ENCODE measurements at regions not wholly inside any gene's neighbourhood (a gene's known extent, or its start where the extent isn't known, plus 50 kb on each side); places are given as distances from the start of the nearest gene placed in this dataset.

DNA sequence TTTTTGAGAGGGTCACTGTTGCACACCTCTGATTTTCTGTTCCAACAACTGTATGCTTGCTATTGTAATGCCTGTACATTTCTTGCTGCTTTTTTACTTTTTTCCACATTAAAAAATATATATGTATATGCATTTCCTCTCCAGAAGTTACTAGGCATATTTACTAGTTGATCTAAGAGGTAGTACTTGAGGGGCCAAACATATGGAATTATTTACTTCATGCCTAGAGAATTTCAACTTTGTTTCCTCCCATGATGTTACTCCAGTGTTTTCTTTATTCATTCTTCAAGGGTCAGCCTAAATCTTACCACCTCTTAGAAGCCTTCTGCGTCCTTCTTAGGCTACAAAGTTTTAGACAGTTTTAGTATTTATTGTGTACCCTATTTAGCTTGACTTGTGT, 122.7 kb downstream of the NMUR2 start:
- H3K4me3 ChIP-seq, result no peak overlapping the region
- peaks cover 2% of the 10 kb centered on the region for H3K27me3 Mint-ChIP-seq (ENCODE audit: insufficient read depth, low read depth)
- no peaks in the 10 kb centered on the region for H3K36me3 ChIP-seq
- H3K4me1 ChIP-seq, result no peaks in the 10 kb centered on the region
- no peaks in the 10 kb centered on the region for H3K79me2 ChIP-seq (ENCODE audit: low read depth)
- H3K27ac ChIP-seq, result no peak overlapping the region
- H3K27me3 ChIP-seq, result no peaks in the 10 kb centered on the region
- H2AFZ ChIP-seq (replicated peaks), result no peak overlapping the region
- H3K9ac ChIP-seq, result no peak overlapping the region
- H3K4me2 ChIP-seq, result no peak overlapping the region
- H3F3A ChIP-seq (ENCODE audit: low read depth), result no peaks in the 10 kb centered on the region
- H3K27ac Mint-ChIP-seq, result no peak overlapping the region
- no peaks in the 10 kb centered on the region for H3K9me3 ChIP-seq (ENCODE audit: low read depth)
- H3K36me3 Mint-ChIP-seq, result no peaks in the 10 kb centered on the region
- no peak for DNase-seq (ENCODE audit: low spot score)
- peaks cover under 1% of the 10 kb centered on the region for H3K4me1 Mint-ChIP-seq
- H3K4me3 Mint-ChIP-seq, result no peak overlapping the region
- peaks cover 2% of the 10 kb centered on the region for H3K9me3 Mint-ChIP-seq
- no peaks in the 10 kb centered on the region for H4K20me1 ChIP-seq (ENCODE audit: low read depth)
- TF ChIP-seq, protein P1, sequence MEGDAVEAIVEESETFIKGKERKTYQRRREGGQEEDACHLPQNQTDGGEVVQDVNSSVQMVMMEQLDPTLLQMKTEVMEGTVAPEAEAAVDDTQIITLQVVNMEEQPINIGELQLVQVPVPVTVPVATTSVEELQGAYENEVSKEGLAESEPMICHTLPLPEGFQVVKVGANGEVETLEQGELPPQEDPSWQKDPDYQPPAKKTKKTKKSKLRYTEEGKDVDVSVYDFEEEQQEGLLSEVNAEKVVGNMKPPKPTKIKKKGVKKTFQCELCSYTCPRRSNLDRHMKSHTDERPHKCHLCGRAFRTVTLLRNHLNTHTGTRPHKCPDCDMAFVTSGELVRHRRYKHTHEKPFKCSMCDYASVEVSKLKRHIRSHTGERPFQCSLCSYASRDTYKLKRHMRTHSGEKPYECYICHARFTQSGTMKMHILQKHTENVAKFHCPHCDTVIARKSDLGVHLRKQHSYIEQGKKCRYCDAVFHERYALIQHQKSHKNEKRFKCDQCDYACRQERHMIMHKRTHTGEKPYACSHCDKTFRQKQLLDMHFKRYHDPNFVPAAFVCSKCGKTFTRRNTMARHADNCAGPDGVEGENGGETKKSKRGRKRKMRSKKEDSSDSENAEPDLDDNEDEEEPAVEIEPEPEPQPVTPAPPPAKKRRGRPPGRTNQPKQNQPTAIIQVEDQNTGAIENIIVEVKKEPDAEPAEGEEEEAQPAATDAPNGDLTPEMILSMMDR (IDR thresholded peaks at IDR 0.05), result no peak
- TF ChIP-seq EZH2phosphoT487 (IDR thresholded peaks at IDR 0.05) (no peak), EZH2 (IDR thresholded peaks at IDR 0.05) (no peak)

DNA sequence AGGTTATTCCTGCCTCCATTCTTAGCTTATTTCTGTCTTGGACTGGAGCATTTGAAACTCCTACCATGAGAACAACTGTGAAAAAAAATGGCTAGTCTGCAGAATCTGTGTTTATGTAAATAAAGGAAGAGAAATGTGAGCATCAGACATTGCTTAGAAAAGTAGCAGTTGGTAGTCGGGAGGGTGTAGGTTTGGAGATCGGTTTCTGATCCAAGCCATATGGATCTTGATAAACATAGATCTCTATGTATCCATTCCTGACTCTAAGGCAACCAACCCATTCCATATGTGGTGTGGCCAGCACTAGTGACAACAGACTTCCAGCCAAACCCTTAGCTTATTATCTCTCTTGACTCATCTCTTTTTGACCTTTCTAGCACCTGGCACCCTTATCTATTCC, 127.1 kb downstream of the NMUR2 start:
- Histone ChIP-seq H3K4me2 (no peak overlapping the region), H3K79me2 (ENCODE audit: low read depth) (no peaks in the 10 kb centered on the region), H3K9ac (no peak overlapping the region), H3K36me3 (no peaks in the 10 kb centered on the region), H3K4me3 (no peak overlapping the region), H3K27ac (no peak overlapping the region), H3K27me3 (no peaks in the 10 kb centered on the region), H4K20me1 (ENCODE audit: low read depth) (no peaks in the 10 kb centered on the region), H3F3A (ENCODE audit: low read depth) (no peaks in the 10 kb centered on the region), H3K4me1 (no peaks in the 10 kb centered on the region), H3K9me3 (ENCODE audit: low read depth) (no peaks in the 10 kb centered on the region), H2AFZ (replicated peaks) (no peak overlapping the region)
- no peaks in the 10 kb centered on the region for H3K36me3 Mint-ChIP-seq
- H3K27me3 Mint-ChIP-seq (ENCODE audit: insufficient read depth, low read depth), result no peaks in the 10 kb centered on the region
- H3K4me1 Mint-ChIP-seq, result no peaks in the 10 kb centered on the region
- peaks cover 2% of the 10 kb centered on the region for H3K9me3 Mint-ChIP-seq
- no peak overlapping the region for H3K4me3 Mint-ChIP-seq
- no peak for DNase-seq (ENCODE audit: low spot score)
- no peak for TF ChIP-seq EZH2phosphoT487 (IDR thresholded peaks at IDR 0.05)
- TF ChIP-seq EZH2 (IDR thresholded peaks at IDR 0.05), result no peak
- TF ChIP-seq, protein P1 (IDR thresholded peaks at IDR 0.05), result no peak
- H3K27ac Mint-ChIP-seq, result no peak overlapping the region

DNA sequence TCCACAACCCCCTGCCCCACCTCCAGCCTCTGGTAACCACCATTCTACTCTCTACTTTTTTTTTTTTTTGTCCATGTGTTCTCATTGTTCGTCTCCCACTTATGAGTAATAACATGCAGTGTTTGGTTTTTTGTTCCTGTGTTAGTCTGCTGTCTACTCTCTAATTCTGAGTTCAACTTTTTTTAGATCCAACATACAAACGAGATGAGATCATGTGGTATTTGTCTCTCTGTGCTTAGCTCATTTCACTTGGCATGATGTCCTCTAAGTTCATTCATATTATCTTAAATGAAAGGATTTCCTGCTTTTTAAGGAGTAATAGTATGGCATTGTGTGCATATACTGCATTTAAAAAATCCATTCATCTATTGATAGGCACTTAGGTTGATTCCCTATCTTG, 130.9 kb downstream of the NMUR2 start:
- Histone ChIP-seq H3K79me2 (ENCODE audit: low read depth) (no peaks in the 10 kb centered on the region), H3K9ac (no peak overlapping the region), H3K27me3 (no peaks in the 10 kb centered on the region), H3K4me1 (no peaks in the 10 kb centered on the region), H3K27ac (no peak overlapping the region), H3K4me3 (no peak overlapping the region), H2AFZ (replicated peaks) (no peak overlapping the region), H4K20me1 (ENCODE audit: low read depth) (no peaks in the 10 kb centered on the region), H3K4me2 (no peak overlapping the region), H3K36me3 (no peaks in the 10 kb centered on the region), H3F3A (ENCODE audit: low read depth) (no peaks in the 10 kb centered on the region), H3K9me3 (ENCODE audit: low read depth) (no peaks in the 10 kb centered on the region)
- TF ChIP-seq EZH2 (IDR thresholded peaks at IDR 0.05), result no peak
- no peak for TF ChIP-seq EZH2phosphoT487 (IDR thresholded peaks at IDR 0.05)
- TF ChIP-seq, protein P1 (IDR thresholded peaks at IDR 0.05), result no peak
- DNase-seq (ENCODE audit: low spot score), result no peak
- Mint-ChIP-seq H3K27me3 (ENCODE audit: insufficient read depth, low read depth) (no peaks in the 10 kb centered on the region), H3K36me3 (no peaks in the 10 kb centered on the region), H3K4me3 (no peak overlapping the region), H3K4me1 (no peaks in the 10 kb centered on the region), H3K27ac (no peak overlapping the region), H3K9me3 (peaks cover 1% of the 10 kb centered on the region)
